Sigmoid colon (tissue), 6 donors: ENCODE measurements at regions not wholly inside any gene's neighbourhood (a gene's known extent, or its start where the extent isn't known, plus 50 kb on each side); places are given as distances from the start of the nearest gene placed in this dataset.

Experiments
- DNase-seq: peaks from one replicate; pipeline ENCODE4 v3.0.0-alpha.2; 2019
- H3K27ac ChIP-seq, 4 donors: fragments of 200-600 bp; sonication (generic); one replicate each; pipeline ENCODE4 v1.5.1; 2016 to 2019; ENCODE audit warnings: mild to moderate bottlenecking in 1 of 4
- H3K27me3 ChIP-seq, 3 donors: fragments of 200-600 bp; sonication (generic); one replicate each; pipeline ENCODE4 v1.5.1; 2019; ENCODE audit warnings: mild to moderate bottlenecking in 1 of 3
- H3K36me3 ChIP-seq, 4 donors: fragments of 200-600 bp; sonication (generic); one replicate each; pipeline ENCODE4 v1.5.1; 2016 to 2019
- H3K4me1 ChIP-seq, 4 donors: fragments of 200-600 bp; sonication (generic); one replicate each; pipeline ENCODE4 v1.5.1; 2017 to 2019
- H3K4me3 ChIP-seq, 4 donors: fragments of 200-600 bp; sonication (generic); one replicate each; pipeline ENCODE4 v1.5.1; 2017 to 2019; ENCODE audit warnings: mild to moderate bottlenecking in 2 of 4, moderate library complexity in 1 of 4
- H3K9me3 ChIP-seq, 4 donors: fragments of 200-600 bp in 3 of 4; sonication (generic) in 3 of 4; one replicate each; pipeline versions ENCODE4 v1.5.1 to v1.6.1; 2013 to 2019
- EP300 ChIP-seq, 4 donors: sonication (generic); formaldehyde crosslinking; IDR thresholded peaks; one replicate each; pipeline ENCODE4 v1.6.1; 2017; ENCODE audit warnings: antibody characterized with exemption in 4 of 4
- POLR2A ChIP-seq, 2 donors: fragments of 450-650 bp; IDR thresholded peaks; one replicate each; pipeline ENCODE4 v1.6.1; 2016; ENCODE audit warnings: antibody characterized with exemption in 2 of 2, mild to moderate bottlenecking in 2 of 2, moderate library complexity in 2 of 2
- POLR2AphosphoS5 ChIP-seq, 4 donors: sonication (generic); formaldehyde crosslinking; IDR thresholded peaks; one replicate each; pipeline ENCODE4 v1.6.1; 2017; ENCODE audit warnings: antibody characterized with exemption in 4 of 4
- WGBS, 2 donors: extraction: QIAGEN DNeasy Blood & Tissue Kit; methylation state at CpG; one replicate each; pipeline ENCODE4 v1.1.7; 2013; 5-methylcytosine and 5-hydroxymethylcytosine counted together
- intact Hi-C: fragments of 100-400 bp; cut with DNase I; formaldehyde crosslinking; loops from one replicate; pipeline ENCODE4 v1.15.1; 2023
- TF ChIP-seq, protein P1 (sequence below), 4 experiments: fragments of 450-650 bp in 3 of 4; fragments of 200-600 bp in 1 of 4; IDR thresholded peaks; one replicate each; pipeline ENCODE4 v1.5.1; 2016 to 2019; ENCODE audit warnings: antibody characterized with exemption in 4 of 4, mild to moderate bottlenecking in 3 of 4, moderate library complexity in 2 of 4
- donor health status: healthy with polysubstance abuse.
- donor health status: healthy.

DNA sequence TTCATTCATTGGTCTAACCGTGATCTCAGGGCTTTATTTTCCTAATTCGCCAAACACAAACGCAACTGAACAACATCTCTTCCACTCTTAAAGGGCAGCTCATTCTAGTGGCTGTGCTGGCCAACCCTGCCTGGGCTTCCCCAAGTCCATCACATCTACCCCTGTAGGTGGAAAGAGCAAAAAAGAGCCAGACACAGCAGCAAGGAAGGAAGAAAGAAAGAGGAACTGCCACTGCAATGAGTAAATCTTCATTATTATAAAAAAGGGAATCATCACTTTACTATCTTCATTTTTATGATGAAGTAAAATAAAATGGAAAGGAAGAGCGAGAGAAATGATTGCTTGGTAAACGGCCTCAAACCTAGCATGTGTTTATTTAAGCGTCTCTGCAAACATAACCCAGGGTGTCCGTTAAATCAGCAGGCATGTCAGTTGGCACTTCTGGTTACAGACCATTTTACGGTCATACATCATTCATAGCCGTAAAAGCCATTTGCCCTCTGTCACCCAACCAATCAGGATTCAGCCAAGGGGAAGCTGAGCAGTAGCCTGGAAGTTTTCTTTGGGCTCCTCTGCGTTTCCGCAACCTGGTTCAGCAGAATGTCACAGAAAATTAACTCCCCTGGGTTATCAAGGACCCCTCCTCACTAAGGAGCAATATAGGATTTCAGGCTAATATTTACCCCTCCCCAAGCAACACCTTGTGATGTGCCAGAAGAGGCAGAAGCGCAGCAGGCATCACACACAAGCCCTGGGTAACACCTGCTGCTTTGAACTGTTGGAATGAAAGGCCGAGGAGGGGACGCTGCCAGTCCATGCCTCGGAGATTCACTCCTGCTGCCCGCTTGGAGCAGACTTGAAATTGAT, 234.0 kb downstream of the SNX10 start:
- intact Hi-C loops = no loop called here
- WGBS, 2 donors = 26 to 51% methylated on average over 16 of the region's 16 CpGs

DNA sequence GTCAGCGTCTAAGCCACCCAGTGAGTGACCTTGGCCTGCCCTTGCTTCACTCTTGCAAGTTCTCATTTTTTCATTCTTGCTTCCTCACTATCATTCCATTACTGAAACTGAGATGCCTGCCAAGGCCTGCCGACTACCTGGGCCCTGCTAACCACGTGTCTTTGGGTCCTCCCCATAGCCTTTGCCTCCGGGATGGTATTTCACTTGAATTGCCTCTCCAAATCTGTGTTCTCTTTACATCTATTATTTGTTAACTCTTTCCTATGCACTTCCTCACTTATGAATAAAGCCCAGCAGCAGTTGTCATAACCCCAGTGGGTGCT, 234.6 kb downstream of the SNX10 start:
- no peak for DNase-seq
- no peak for TF ChIP-seq EP300 (IDR thresholded peaks at IDR 0.05)
- TF ChIP-seq, protein P1, sequence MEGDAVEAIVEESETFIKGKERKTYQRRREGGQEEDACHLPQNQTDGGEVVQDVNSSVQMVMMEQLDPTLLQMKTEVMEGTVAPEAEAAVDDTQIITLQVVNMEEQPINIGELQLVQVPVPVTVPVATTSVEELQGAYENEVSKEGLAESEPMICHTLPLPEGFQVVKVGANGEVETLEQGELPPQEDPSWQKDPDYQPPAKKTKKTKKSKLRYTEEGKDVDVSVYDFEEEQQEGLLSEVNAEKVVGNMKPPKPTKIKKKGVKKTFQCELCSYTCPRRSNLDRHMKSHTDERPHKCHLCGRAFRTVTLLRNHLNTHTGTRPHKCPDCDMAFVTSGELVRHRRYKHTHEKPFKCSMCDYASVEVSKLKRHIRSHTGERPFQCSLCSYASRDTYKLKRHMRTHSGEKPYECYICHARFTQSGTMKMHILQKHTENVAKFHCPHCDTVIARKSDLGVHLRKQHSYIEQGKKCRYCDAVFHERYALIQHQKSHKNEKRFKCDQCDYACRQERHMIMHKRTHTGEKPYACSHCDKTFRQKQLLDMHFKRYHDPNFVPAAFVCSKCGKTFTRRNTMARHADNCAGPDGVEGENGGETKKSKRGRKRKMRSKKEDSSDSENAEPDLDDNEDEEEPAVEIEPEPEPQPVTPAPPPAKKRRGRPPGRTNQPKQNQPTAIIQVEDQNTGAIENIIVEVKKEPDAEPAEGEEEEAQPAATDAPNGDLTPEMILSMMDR (IDR thresholded peaks at IDR 0.05) = no peak
- TF ChIP-seq POLR2A (IDR thresholded peaks at IDR 0.05) = no peak
- TF ChIP-seq POLR2AphosphoS5 (IDR thresholded peaks at IDR 0.05) = no peak
- no peaks in the 10 kb centered on the region for H3K4me1 ChIP-seq
- H3K36me3 ChIP-seq = no peaks in the 10 kb centered on the region
- H3K9me3 ChIP-seq = no peaks in the 10 kb centered on the region
- H3K27me3 ChIP-seq = no peaks in the 10 kb centered on the region
- H3K27ac ChIP-seq = no peak overlapping the region
- intact Hi-C loops = no loop called here
- H3K4me3 ChIP-seq = no peak overlapping the region
- 25 to 51% methylated on average over 4 of the region's 4 CpGs for WGBS, 2 donors

More for the DNA sequence above, 234.0 kb downstream of the SNX10 start:
- no peak for DNase-seq
- Histone ChIP-seq H3K27me3 (no peaks in the 10 kb centered on the region), H3K9me3 (no peaks in the 10 kb centered on the region), H3K4me1 (no peaks in the 10 kb centered on the region), H3K36me3 (no peaks in the 10 kb centered on the region), H3K4me3 (no peak overlapping the region), H3K27ac (no peak overlapping the region)
- TF ChIP-seq POLR2A (IDR thresholded peaks at IDR 0.05) (no peak), POLR2AphosphoS5 (IDR thresholded peaks at IDR 0.05) (no peak), EP300 (IDR thresholded peaks at IDR 0.05) (no peak)
- TF ChIP-seq, protein P1 (IDR thresholded peaks at IDR 0.05) = no peak

DNA sequence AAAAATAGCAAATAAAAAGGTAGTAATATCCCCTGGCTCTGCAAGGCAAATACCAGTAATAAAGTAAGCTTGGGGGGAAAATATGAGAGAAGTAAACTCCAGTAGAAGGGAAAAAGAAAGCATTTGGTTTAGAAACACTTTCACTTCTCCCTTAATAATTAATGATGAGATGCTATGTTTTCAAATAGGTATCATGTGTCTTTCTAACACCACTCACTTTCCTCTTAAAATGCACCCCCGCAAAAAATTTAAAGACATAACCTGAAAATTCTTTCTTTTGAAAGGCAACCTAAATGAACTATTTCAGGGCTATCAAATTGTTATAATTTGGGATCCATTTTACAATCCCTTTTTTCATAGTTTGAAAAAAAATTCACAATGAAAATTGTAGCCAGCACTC, 240.3 kb downstream of the SNX10 start:
- no peak for TF ChIP-seq POLR2A (IDR thresholded peaks at IDR 0.05)
- TF ChIP-seq, protein P1 (IDR thresholded peaks at IDR 0.05) = no peak
- no peak for TF ChIP-seq POLR2AphosphoS5 (IDR thresholded peaks at IDR 0.05)
- TF ChIP-seq EP300 (IDR thresholded peaks at IDR 0.05) = no peak
- intact Hi-C loops = no loop called here
- Histone ChIP-seq H3K4me3 (no peak overlapping the region), H3K36me3 (no peaks in the 10 kb centered on the region), H3K9me3 (no peaks in the 10 kb centered on the region), H3K27me3 (peaks cover 0 to 13% (median 0%) of the 10 kb centered on the region in 3 donors), H3K27ac (no peak overlapping the region), H3K4me1 (no peaks in the 10 kb centered on the region)
- WGBS, 2 donors = 93% methylated on average over 1 of the region's 1 CpG
- DNase-seq = no peak

DNA sequence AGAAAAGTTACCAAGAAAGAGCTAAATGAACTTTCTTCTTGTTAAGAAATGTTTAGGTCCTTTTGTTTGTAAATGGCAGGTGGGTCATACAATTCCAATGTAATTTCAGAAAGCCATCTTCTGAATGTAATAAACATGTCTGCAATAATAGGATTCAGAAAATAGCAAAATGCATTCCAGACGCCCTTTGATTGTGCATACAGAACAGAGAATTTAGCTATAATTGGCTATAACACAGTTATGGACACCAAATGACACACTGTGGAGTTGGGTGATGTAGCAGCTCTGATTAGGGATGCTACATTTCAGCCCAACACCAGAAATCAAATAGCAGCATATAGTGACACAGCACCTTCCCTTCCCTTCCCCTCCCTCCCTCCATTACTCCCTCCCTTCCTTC, 240.8 kb downstream of the SNX10 start:
- no peak for TF ChIP-seq POLR2A (IDR thresholded peaks at IDR 0.05)
- TF ChIP-seq POLR2AphosphoS5 (IDR thresholded peaks at IDR 0.05) = no peak
- TF ChIP-seq, protein P1 (IDR thresholded peaks at IDR 0.05) = no peak
- TF ChIP-seq EP300 (IDR thresholded peaks at IDR 0.05) = no peak
- no peak overlapping the region for H3K4me3 ChIP-seq
- no peak for DNase-seq
- no peak overlapping the region for H3K27ac ChIP-seq
- H3K9me3 ChIP-seq = no peaks in the 10 kb centered on the region
- intact Hi-C loops = no loop called here
- H3K4me1 ChIP-seq = no peaks in the 10 kb centered on the region
- 80 to 83% methylated on average over 1 of the region's 1 CpG for WGBS, 2 donors
- H3K27me3 ChIP-seq = peaks cover 0 to 18% (median 5%) of the 10 kb centered on the region in 3 donors
- H3K36me3 ChIP-seq = no peaks in the 10 kb centered on the region
